ENCODE measurements at regions not wholly inside any gene's neighbourhood (a gene's known extent, or its start where the extent isn't known, plus 50 kb on each side); places are given as distances from the start of the nearest gene placed in this dataset.

DNA sequence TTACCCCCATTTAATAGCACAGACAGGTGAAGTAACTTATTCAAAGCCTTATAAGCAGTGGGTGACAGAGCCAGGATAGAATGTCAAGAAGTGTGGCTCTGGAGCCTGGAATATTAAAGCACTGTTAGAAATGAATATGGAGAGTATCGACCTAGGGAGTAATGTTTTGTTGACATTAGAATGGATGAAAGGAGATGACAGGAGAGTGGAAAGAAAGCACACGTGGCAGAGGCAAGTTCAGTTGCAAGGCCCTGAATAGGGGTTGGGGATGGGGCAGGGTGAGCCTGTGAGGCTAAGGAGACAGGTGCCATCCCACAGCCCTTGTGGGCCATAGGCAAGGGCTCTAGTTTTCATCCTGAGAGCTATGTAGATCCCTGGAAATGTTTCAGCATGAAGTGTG is 125.5 kb upstream of the PLXNA2 start (continued):
- TF ChIP-seq, protein P1, sequence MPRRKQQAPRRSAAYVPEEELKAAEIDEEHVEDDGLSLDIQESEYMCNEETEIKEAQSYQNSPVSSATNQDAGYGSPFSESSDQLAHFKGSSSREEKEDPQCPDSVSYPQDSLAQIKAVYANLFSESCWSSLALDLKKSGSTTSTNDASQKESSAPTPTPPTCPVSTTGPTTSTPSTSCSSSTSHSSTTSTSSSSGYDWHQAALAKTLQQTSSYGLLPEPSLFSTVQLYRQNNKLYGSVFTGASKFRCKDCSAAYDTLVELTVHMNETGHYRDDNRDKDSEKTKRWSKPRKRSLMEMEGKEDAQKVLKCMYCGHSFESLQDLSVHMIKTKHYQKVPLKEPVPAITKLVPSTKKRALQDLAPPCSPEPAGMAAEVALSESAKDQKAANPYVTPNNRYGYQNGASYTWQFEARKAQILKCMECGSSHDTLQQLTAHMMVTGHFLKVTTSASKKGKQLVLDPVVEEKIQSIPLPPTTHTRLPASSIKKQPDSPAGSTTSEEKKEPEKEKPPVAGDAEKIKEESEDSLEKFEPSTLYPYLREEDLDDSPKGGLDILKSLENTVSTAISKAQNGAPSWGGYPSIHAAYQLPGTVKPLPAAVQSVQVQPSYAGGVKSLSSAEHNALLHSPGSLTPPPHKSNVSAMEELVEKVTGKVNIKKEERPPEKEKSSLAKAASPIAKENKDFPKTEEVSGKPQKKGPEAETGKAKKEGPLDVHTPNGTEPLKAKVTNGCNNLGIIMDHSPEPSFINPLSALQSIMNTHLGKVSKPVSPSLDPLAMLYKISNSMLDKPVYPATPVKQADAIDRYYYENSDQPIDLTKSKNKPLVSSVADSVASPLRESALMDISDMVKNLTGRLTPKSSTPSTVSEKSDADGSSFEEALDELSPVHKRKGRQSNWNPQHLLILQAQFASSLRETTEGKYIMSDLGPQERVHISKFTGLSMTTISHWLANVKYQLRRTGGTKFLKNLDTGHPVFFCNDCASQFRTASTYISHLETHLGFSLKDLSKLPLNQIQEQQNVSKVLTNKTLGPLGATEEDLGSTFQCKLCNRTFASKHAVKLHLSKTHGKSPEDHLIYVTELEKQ (tag by site-specific recombination; IDR thresholded peaks at IDR 0.05; ENCODE audit: borderline replicate concordance) = no peak
- TF ChIP-seq ZNF521 (tag by site-specific recombination; IDR thresholded peaks at IDR 0.05) = no peak

- Histone ChIP-seq H3K36me3 (ENCODE audit: control insufficient read depth in 2 of 2, insufficient read depth in 1 of 2, low read length in 2 of 2) (no peaks in the 10 kb centered on the region), H3K27ac (ENCODE audit: extremely low read depth, low read depth, low read length) (no peak overlapping the region), H3K4me1 (ENCODE audit: control insufficient read depth, insufficient read depth, low read length) (peaks cover 3% of the 10 kb centered on the region; the same call in 1 of the 2 replicates), H3K4me3 (ENCODE audit: low read depth, low read length) (no peak overlapping the region), H3K9me3 (ENCODE audit: control insufficient read depth, insufficient read depth, low read depth, low read length) (no peaks in the 10 kb centered on the region)
- ChIA-PET POLR2A (interaction anchor here (1.0 kb wide), 1 partner anchor 10 kb away, joined by 5 read pairs; no protein-coding TSS in a partner anchor), CTCF (interaction anchor here (0.6 kb wide), 1 partner anchor 20 kb away, joined by 3 read pairs; no protein-coding TSS in a partner anchor)
- no peak for TF ChIP-seq ZNF221 (tag by site-specific recombination; IDR thresholded peaks at IDR 0.05; ENCODE audit: borderline replicate concordance)
- TF ChIP-seq GLIS2 (tag by site-specific recombination; IDR thresholded peaks at IDR 0.05) = 0 out of 2 replicates have a peak, but pooled peaks have one; percentile 13
- TF ChIP-seq ZNF548 (tag by site-specific recombination; IDR thresholded peaks at IDR 0.05) = no peak
- peak; percentile 90 for TF ChIP-seq GLIS1 (tag by site-specific recombination; IDR thresholded peaks at IDR 0.05)
- TF ChIP-seq TRIM28 (IDR thresholded peaks at IDR 0.05; ENCODE audit: borderline replicate concordance, low read length) = peak; percentile 72; the same call in 1 of the 2 replicates
- 0 out of 2 replicates have a peak, but pooled peaks have one; percentile 33 for TF ChIP-seq ZNF629 (tag by site-specific recombination; IDR thresholded peaks at IDR 0.05)
- no peak for TF ChIP-seq ZFP69B (tag by site-specific recombination; IDR thresholded peaks at IDR 0.05)
- TF ChIP-seq ZNF366 (tag by site-specific recombination; conservative IDR thresholded peaks at IDR 0.05) = no peak
- no peak for TF ChIP-seq REPIN1 (tag by site-specific recombination; IDR thresholded peaks at IDR 0.05; ENCODE audit: low read depth)
- TF ChIP-seq, protein P2, sequence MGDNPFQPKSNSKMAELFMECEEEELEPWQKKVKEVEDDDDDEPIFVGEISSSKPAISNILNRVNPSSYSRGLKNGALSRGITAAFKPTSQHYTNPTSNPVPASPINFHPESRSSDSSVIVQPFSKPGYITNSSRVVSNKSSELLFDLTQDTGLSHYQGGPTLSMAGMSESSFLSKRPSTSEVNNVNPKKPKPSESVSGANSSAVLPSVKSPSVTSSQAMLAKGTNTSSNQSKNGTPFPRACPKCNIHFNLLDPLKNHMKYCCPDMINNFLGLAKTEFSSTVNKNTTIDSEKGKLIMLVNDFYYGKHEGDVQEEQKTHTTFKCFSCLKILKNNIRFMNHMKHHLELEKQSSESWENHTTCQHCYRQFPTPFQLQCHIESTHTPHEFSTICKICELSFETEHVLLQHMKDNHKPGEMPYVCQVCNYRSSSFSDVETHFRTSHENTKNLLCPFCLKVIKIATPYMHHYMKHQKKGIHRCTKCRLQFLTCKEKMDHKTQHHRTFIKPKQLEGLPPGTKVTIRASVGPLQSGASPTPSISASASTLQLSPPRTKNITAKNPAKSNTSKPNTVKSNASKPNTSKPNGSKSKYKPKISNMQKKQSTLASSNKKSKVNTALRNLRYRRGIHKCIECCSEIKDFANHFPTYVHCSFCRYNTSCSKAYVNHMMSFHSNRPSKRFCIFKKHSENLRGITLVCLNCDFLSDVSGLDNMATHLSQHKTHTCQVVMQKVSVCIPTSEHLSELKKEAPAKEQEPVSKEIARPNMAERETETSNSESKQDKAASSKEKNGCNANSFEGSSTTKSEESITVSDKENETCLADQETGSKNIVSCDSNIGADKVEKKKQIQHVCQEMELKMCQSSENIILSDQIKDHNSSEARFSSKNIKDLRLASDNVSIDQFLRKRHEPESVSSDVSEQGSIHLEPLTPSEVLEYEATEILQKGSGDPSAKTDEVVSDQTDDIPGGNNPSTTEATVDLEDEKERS (tag by site-specific recombination; IDR thresholded peaks at IDR 0.05) = no peak
- TF ChIP-seq ZNF843 (tag by site-specific recombination; IDR thresholded peaks at IDR 0.05) = peak; percentile 77
- TF ChIP-seq ZNF621 (tag by site-specific recombination; IDR thresholded peaks at IDR 0.05) = no peak
- TF ChIP-seq ZFHX2 (tag by site-specific recombination; conservative IDR thresholded peaks at IDR 0.05) = peak; percentile 55
- TF ChIP-seq ZNF404 (tag by site-specific recombination; IDR thresholded peaks at IDR 0.05) = no peak
- TF ChIP-seq BCL11A (tag by site-specific recombination; IDR thresholded peaks at IDR 0.05; ENCODE audit: low read depth) = no peak
- no peak for TF ChIP-seq SP3 (tag by site-specific recombination; IDR thresholded peaks at IDR 0.05)
- TF ChIP-seq ZNF664 (tag by site-specific recombination; IDR thresholded peaks at IDR 0.05) = no peak
- TF ChIP-seq, protein P3, sequence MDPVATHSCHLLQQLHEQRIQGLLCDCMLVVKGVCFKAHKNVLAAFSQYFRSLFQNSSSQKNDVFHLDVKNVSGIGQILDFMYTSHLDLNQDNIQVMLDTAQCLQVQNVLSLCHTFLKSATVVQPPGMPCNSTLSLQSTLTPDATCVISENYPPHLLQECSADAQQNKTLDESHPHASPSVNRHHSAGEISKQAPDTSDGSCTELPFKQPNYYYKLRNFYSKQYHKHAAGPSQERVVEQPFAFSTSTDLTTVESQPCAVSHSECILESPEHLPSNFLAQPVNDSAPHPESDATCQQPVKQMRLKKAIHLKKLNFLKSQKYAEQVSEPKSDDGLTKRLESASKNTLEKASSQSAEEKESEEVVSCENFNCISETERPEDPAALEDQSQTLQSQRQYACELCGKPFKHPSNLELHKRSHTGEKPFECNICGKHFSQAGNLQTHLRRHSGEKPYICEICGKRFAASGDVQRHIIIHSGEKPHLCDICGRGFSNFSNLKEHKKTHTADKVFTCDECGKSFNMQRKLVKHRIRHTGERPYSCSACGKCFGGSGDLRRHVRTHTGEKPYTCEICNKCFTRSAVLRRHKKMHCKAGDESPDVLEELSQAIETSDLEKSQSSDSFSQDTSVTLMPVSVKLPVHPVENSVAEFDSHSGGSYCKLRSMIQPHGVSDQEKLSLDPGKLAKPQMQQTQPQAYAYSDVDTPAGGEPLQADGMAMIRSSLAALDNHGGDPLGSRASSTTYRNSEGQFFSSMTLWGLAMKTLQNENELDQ (tag by site-specific recombination; IDR thresholded peaks at IDR 0.05; ENCODE audit: low read depth) = no peak
- TF ChIP-seq ZNF555 (tag by site-specific recombination; conservative IDR thresholded peaks at IDR 0.05) = no peak
- TF ChIP-seq SCRT1 (tag by site-specific recombination; IDR thresholded peaks at IDR 0.05; ENCODE audit: borderline replicate concordance) = no peak
- TF ChIP-seq ZNF530 (tag by site-specific recombination; IDR thresholded peaks at IDR 0.05; ENCODE audit: low read depth) = no peak
- TF ChIP-seq, protein P4, sequence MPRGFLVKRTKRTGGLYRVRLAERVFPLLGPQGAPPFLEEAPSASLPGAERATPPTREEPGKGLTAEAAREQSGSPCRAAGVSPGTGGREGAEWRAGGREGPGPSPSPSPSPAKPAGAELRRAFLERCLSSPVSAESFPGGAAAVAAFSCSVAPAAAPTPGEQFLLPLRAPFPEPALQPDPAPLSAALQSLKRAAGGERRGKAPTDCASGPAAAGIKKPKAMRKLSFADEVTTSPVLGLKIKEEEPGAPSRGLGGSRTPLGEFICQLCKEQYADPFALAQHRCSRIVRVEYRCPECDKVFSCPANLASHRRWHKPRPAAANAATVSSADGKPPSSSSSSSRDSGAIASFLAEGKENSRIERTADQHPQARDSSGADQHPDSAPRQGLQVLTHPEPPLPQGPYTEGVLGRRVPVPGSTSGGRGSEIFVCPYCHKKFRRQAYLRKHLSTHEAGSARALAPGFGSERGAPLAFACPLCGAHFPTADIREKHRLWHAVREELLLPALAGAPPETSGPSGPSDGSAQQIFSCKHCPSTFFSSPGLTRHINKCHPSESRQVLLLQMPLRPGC (tag by site-specific recombination; IDR thresholded peaks at IDR 0.05) = no peak
- TF ChIP-seq, protein P5, sequence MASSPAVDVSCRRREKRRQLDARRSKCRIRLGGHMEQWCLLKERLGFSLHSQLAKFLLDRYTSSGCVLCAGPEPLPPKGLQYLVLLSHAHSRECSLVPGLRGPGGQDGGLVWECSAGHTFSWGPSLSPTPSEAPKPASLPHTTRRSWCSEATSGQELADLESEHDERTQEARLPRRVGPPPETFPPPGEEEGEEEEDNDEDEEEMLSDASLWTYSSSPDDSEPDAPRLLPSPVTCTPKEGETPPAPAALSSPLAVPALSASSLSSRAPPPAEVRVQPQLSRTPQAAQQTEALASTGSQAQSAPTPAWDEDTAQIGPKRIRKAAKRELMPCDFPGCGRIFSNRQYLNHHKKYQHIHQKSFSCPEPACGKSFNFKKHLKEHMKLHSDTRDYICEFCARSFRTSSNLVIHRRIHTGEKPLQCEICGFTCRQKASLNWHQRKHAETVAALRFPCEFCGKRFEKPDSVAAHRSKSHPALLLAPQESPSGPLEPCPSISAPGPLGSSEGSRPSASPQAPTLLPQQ (tag by site-specific recombination; IDR thresholded peaks at IDR 0.05) = no peak
Measured at GRCh38 chr1:208374391-208374941, 130.3 kb upstream of the PLXNA2 start.
